ENCODE measurements at regions not wholly inside any gene's neighbourhood (a gene's known extent, or its start where the extent isn't known, plus 50 kb on each side); places are given as distances from the start of the nearest gene placed in this dataset.

DNA sequence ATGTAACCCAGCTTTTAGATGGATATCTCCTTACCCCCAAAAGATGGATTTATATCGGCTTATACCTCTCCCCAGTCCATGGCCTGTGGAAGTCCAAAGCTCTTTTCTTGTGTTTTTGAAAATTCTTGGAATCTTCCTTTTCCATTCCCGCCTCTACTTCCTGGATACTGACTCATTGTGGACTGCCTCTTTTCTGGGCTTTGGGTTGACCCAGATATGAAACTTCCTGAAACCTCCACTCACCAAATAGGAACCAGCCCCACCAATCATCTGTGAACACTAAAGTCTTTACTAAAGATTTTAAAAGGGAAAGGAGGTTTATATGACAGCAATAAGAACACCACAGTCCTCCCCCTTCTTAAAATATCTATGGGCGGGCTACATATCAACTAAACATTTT lies 163.4 kb upstream of the SYN3 start:
- Mint-ChIP-seq H3K27ac (ENCODE audit: unreplicated experiment) (no peak overlapping the region), H3K27me3 (ENCODE audit: unreplicated experiment) (peaks cover 1% of the 10 kb centered on the region), H3K4me3 (ENCODE audit: unreplicated experiment) (no peak overlapping the region), H3K9me3 (ENCODE audit: unreplicated experiment) (peaks cover 2% of the 10 kb centered on the region), H3K36me3 (ENCODE audit: unreplicated experiment) (peaks cover 6% of the 10 kb centered on the region), H3K4me1 (ENCODE audit: low read depth, unreplicated experiment) (no peaks in the 10 kb centered on the region)
- TF ChIP-seq, protein P1, sequence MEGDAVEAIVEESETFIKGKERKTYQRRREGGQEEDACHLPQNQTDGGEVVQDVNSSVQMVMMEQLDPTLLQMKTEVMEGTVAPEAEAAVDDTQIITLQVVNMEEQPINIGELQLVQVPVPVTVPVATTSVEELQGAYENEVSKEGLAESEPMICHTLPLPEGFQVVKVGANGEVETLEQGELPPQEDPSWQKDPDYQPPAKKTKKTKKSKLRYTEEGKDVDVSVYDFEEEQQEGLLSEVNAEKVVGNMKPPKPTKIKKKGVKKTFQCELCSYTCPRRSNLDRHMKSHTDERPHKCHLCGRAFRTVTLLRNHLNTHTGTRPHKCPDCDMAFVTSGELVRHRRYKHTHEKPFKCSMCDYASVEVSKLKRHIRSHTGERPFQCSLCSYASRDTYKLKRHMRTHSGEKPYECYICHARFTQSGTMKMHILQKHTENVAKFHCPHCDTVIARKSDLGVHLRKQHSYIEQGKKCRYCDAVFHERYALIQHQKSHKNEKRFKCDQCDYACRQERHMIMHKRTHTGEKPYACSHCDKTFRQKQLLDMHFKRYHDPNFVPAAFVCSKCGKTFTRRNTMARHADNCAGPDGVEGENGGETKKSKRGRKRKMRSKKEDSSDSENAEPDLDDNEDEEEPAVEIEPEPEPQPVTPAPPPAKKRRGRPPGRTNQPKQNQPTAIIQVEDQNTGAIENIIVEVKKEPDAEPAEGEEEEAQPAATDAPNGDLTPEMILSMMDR (IDR thresholded peaks at IDR 0.05; ENCODE audit: partially characterized antibody, unreplicated experiment) = no peak
- DNase-seq = no peak

DNA sequence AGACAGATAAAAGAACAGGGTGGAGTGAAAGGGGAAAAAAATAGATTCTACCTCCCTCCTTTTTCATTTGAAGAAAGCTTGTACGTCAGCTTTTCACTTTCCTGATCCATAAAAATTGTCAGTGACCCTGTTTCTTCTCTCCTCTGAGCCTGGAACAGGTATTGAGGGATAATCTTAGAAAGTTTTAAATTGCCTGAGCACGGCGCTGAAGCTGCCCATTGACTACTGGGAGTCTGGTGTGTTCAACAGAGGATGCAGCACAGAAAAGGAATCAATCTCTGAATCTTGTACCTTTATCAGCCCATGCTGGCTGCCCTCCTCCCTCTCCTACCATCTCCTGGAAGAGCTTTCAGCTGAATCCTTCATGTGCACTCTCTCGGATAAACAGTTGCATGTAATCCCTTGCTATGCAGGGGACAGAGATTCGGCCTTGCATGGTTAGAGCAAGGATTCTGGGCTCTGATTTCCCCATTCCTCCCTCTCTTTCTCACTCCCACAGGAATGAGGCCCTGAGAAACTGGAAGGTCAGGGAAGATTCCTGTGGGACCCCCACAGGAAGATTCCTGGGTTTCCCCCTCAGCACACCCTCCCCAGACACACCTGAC lies 162.4 kb upstream of the SYN3 start:
- Mint-ChIP-seq H3K36me3 (ENCODE audit: unreplicated experiment) (no peaks in the 10 kb centered on the region), H3K27me3 (ENCODE audit: unreplicated experiment) (no peaks in the 10 kb centered on the region), H3K27ac (ENCODE audit: unreplicated experiment) (no peak overlapping the region), H3K4me3 (ENCODE audit: unreplicated experiment) (no peak overlapping the region), H3K9me3 (ENCODE audit: unreplicated experiment) (no peaks in the 10 kb centered on the region), H3K4me1 (ENCODE audit: low read depth, unreplicated experiment) (no peaks in the 10 kb centered on the region)
- TF ChIP-seq, protein P1 (IDR thresholded peaks at IDR 0.05; ENCODE audit: partially characterized antibody, unreplicated experiment) = no peak
- no peak for DNase-seq

DNA sequence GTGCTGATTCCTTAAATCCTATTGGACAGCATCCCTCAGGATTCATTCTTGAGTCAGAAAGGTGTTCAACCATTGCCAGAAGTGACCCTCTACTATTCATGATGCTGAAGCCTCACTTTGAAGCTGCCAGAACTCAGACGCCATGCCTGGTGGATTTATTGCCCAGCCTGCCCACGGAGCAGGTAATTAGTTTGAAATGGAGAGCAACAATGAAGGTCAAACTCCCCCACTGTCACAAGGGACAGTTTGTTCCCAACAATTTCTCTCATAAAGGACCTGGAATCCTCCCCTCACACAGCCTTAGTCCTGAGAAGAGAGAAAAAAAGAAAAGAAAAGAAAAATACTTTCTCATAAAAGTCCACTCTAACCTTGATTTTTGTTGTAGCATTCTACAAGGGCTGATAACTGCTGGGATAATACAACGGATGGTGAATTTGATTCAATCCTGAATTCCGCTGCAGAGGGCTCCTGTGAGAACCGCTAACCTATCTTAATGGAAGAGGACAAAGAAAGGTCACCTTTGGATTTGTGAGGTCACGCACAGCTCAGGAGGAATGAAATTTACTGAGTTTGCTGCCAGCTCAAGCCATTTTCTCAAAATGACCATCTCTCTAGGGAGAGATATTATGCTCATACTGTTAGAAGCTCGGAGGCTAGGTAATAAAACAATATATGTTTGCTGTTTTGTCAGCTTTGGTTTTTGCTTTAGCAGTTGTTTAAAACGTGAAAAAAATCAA lies 161.6 kb upstream of the SYN3 start:
- TF ChIP-seq, protein P1 (IDR thresholded peaks at IDR 0.05; ENCODE audit: partially characterized antibody, unreplicated experiment) = no peak
- H3K9me3 Mint-ChIP-seq (ENCODE audit: unreplicated experiment) = no peaks in the 10 kb centered on the region
- H3K36me3 Mint-ChIP-seq (ENCODE audit: unreplicated experiment) = no peaks in the 10 kb centered on the region
- H3K4me3 Mint-ChIP-seq (ENCODE audit: unreplicated experiment) = no peak overlapping the region
- no peaks in the 10 kb centered on the region for H3K4me1 Mint-ChIP-seq (ENCODE audit: low read depth, unreplicated experiment)
- no peak for DNase-seq
- no peak overlapping the region for H3K27ac Mint-ChIP-seq (ENCODE audit: unreplicated experiment)
- no peaks in the 10 kb centered on the region for H3K27me3 Mint-ChIP-seq (ENCODE audit: unreplicated experiment)

DNA sequence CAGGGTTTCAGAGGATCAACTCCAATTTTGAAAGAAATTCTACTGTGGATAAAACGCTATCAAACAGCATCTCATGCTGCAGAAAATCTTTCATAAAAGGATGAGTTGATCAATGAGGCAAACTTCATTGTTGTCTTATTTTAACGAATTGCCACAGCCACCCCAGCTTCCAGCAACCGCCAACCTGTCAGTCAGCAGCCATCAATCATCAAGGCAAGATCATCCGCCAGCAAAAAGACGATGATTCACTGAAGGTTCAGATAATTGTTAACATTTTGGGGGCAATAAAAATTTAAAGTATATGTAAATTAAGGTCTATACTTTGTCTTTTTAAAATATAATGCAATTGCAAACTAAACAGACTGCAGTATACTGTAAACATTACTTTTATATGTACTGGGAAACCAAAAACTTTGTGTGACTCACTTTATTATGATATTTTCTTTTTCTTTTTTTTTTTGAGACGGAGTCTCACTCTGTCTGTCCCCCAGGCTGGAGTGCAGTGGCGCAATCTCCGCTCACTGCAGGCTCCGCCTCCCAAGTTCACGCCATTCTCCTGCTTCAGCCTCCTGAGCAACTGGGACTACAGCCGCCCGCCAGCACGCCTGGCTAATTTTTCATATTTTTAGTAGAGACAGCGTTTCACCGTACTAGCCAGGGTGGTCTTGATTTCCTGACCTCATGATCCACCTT lies 155.3 kb upstream of the SYN3 start:
- Mint-ChIP-seq H3K4me3 (ENCODE audit: unreplicated experiment) (no peak overlapping the region), H3K4me1 (ENCODE audit: low read depth, unreplicated experiment) (no peaks in the 10 kb centered on the region), H3K27me3 (ENCODE audit: unreplicated experiment) (no peaks in the 10 kb centered on the region), H3K9me3 (ENCODE audit: unreplicated experiment) (no peaks in the 10 kb centered on the region), H3K27ac (ENCODE audit: unreplicated experiment) (no peak overlapping the region), H3K36me3 (ENCODE audit: unreplicated experiment) (no peaks in the 10 kb centered on the region)
- TF ChIP-seq, protein P1 (IDR thresholded peaks at IDR 0.05; ENCODE audit: partially characterized antibody, unreplicated experiment) = no peak
- no peak for DNase-seq

All from glutamatergic neuron (in vitro differentiated cells).